Keratinocyte (primary cell): ENCODE measurements at regions not wholly inside any gene's neighbourhood (a gene's known extent, or its start where the extent isn't known, plus 50 kb on each side); places are given as distances from the start of the nearest gene placed in this dataset.

Source experiments
- DNase-seq: peaks from one replicate; pipeline ENCODE4 v3.0.0-alpha.2; 2011; ENCODE audit warnings: low read depth, missing footprints, low spot score
- FAIRE-seq: peaks from 2 replicates; lab custom pipeline; 2011; peaks lifted over from hg19 to GRCh38; lab: Jason Lieb, UNC
- H2AFZ ChIP-seq: 2 replicates; pipeline ENCODE4 v1.6.0; 2012; ENCODE audit warnings: low read length, control low read depth, inconsistent platforms; ENCODE audit not compliant: control insufficient read depth
- H3K27ac ChIP-seq: 2 replicates; pipeline ENCODE4 v1.5.1; 2011; ENCODE audit warnings: low read length; ENCODE audit not compliant: control insufficient read depth, insufficient read depth
- H3K27me3 ChIP-seq: 3 replicates; pipeline ENCODE4 v1.6.0; 2011; ENCODE audit warnings: low read length; ENCODE audit not compliant: control insufficient read depth, insufficient read depth; ENCODE audit errors: extremely low read depth
- H3K36me3 ChIP-seq, 2 experiments: 2 replicates in 1 of 2; 3 replicates in 1 of 2; pipeline ENCODE4 v1.5.1; 2011; ENCODE audit warnings: low read length in 2 of 2, mild to moderate bottlenecking in 1 of 2; ENCODE audit not compliant: control insufficient read depth in 2 of 2, insufficient read depth in 2 of 2; ENCODE audit errors: extremely low read depth in 1 of 2
- H3K4me1 ChIP-seq: 3 replicates; pipeline ENCODE4 v1.5.1; 2011; ENCODE audit warnings: low read length; ENCODE audit not compliant: control insufficient read depth, insufficient read depth; ENCODE audit errors: extremely low read depth
- H3K4me2 ChIP-seq: 3 replicates; pipeline ENCODE4 v1.6.0; 2011; ENCODE audit warnings: low read depth, low read length; ENCODE audit not compliant: control insufficient read depth, insufficient read depth; ENCODE audit errors: extremely low read depth
- H3K4me3 ChIP-seq, 3 experiments: fragments of 200-600 bp in 1 of 3; sonication (generic) in 1 of 3; 2 replicates in 2 of 3; 3 replicates in 1 of 3; pipeline ENCODE4 v1.5.1; 2011 to 2016; ENCODE audit warnings: low read length in 3 of 3, mild to moderate bottlenecking in 3 of 3, control low read depth in 2 of 3, inconsistent platforms in 1 of 3, low read depth in 1 of 3, mixed read lengths in 1 of 3, mixed run types in 1 of 3, moderate library complexity in 1 of 3; ENCODE audit not compliant: control insufficient read depth in 2 of 3, insufficient read depth in 2 of 3; ENCODE audit errors: extremely low read depth in 1 of 3
- H3K79me2 ChIP-seq: 2 replicates; pipeline ENCODE4 v1.6.0; 2012; ENCODE audit warnings: low read length; ENCODE audit not compliant: control insufficient read depth, insufficient read depth
- H3K9ac ChIP-seq: 3 replicates; pipeline ENCODE4 v1.6.0; 2011; ENCODE audit warnings: low read length; ENCODE audit not compliant: control insufficient read depth, insufficient read depth; ENCODE audit errors: extremely low read depth
- H3K9me1 ChIP-seq: 3 replicates; pipeline ENCODE4 v1.6.0; 2011; ENCODE audit warnings: low read length; ENCODE audit not compliant: control insufficient read depth, insufficient read depth; ENCODE audit errors: extremely low read depth
- H3K9me3 ChIP-seq: 2 replicates; pipeline ENCODE4 v1.5.1; 2012; ENCODE audit warnings: low read depth, low read length; ENCODE audit not compliant: control insufficient read depth
- H4K20me1 ChIP-seq: 3 replicates; pipeline ENCODE4 v1.6.0; 2011; ENCODE audit warnings: low read length; ENCODE audit not compliant: control insufficient read depth, insufficient read depth; ENCODE audit errors: extremely low read depth
- EZH2 ChIP-seq: IDR thresholded peaks from one replicate; pipeline ENCODE4 v1.6.1; 2012; ENCODE audit warnings: inconsistent platforms, mild to moderate bottlenecking, low read length, moderate library complexity
- dilution Hi-C: fragments of 300-500 bp; cut with MboI; formaldehyde crosslinking; loops from one replicate; pipeline ENCODE4 v1.7.0; 2020; ENCODE audit warnings: low sequenced_read_pairs; ENCODE audit not compliant: extremely low pct_ligation_motif_present
- TF ChIP-seq, protein P1 (sequence below), 3 experiments: IDR thresholded peaks in 1 of 3; conservative IDR thresholded peaks in 1 of 3; optimal IDR thresholded peaks in 1 of 3; 2 replicates in 2 of 3; 3 replicates in 1 of 3; pipeline versions ENCODE3 to v1.5.1; 2011; ENCODE audit warnings: low read length in 3 of 3, mild to moderate bottlenecking in 3 of 3, moderate library complexity in 2 of 3, control low read depth in 1 of 3, inconsistent platforms in 1 of 3; ENCODE audit not compliant: insufficient read depth in 2 of 3; ENCODE audit errors: extremely low read depth in 1 of 3

DNA sequence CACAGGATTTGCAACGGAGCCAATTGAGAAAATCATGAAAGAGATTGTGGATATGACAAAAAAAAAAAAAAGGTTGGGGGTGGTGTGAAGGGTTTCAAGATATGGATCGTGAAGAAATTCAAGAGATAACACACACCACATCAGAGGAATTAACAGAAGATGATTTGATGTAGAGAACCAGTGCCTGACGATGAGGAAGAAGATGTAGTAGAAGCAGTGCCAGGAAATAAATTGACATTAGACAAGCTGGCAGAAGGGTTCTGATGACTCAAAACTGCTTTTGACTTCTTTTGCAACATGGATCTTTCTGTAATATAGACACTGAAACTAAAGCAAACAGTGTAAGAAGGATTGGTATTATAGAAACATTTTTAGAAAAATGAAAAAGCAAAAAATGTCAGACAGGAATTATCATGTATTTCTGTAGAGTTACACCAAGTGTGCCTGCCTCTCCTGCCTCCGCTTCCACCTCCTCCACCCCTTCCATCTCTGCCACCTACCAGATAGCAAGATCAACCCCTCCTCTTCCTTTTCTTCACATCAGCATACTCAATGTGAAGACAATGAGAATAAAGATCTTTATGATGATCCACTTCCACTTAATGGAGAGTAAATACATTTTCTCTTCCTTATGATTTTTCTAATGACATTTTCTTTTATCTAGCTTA lies 127.5 kb upstream of the OTUD4 start:
- Histone ChIP-seq H3K9me1 (no peaks in the 10 kb centered on the region), H3K27me3 (no peaks in the 10 kb centered on the region), H4K20me1 (no peaks in the 10 kb centered on the region), H3K79me2 (no peaks in the 10 kb centered on the region), H3K4me1 (no peaks in the 10 kb centered on the region), H3K9me3 (no peaks in the 10 kb centered on the region), H3K36me3 (no peaks in the 10 kb centered on the region), H3K4me3 (no peak overlapping the region), H3K27ac (no peak overlapping the region), H3K4me2 (no peak overlapping the region), H3K9ac (no peak overlapping the region), H2AFZ (no peak overlapping the region)
- peak; percentile 57 for FAIRE-seq
- TF ChIP-seq EZH2 = no peak
- dilution Hi-C loops = no loop called here
- no peak for DNase-seq

DNA sequence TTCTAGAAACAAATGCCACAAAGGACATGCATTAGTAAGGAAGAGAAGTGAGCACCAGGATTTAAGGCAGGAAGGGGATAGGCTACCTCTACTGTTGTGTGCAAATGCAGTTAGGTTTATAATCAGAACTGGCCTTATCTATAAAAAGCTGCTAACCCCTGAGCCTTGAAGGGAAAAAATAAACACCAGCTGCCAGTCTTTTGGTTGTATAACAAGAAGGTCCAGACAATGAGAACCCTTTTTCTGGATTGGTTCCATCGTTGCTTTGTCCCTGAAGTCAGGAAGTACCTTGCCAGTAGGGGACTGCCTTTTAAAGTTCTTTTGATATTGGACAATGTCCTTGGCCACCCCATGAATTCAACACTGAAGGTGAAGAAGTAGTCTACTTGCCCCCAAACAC lies 126.7 kb upstream of the OTUD4 start:
- no peaks in the 10 kb centered on the region for H3K9me1 ChIP-seq
- no peak overlapping the region for H3K4me3 ChIP-seq
- TF ChIP-seq, protein P1, sequence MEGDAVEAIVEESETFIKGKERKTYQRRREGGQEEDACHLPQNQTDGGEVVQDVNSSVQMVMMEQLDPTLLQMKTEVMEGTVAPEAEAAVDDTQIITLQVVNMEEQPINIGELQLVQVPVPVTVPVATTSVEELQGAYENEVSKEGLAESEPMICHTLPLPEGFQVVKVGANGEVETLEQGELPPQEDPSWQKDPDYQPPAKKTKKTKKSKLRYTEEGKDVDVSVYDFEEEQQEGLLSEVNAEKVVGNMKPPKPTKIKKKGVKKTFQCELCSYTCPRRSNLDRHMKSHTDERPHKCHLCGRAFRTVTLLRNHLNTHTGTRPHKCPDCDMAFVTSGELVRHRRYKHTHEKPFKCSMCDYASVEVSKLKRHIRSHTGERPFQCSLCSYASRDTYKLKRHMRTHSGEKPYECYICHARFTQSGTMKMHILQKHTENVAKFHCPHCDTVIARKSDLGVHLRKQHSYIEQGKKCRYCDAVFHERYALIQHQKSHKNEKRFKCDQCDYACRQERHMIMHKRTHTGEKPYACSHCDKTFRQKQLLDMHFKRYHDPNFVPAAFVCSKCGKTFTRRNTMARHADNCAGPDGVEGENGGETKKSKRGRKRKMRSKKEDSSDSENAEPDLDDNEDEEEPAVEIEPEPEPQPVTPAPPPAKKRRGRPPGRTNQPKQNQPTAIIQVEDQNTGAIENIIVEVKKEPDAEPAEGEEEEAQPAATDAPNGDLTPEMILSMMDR (optimal IDR thresholded peaks at IDR 0.05 in 1 of 3, IDR thresholded peaks at IDR 0.05 in 1 of 3, conservative IDR thresholded peaks at IDR 0.05 in 1 of 3; ENCODE audit: extremely low read depth in 1 of 3, insufficient read depth in 2 of 3, low read length in 3 of 3) = no peak
- no peak for TF ChIP-seq EZH2
- dilution Hi-C loops = no loop called here
- no peak overlapping the region for H3K9ac ChIP-seq
- DNase-seq (no peak), FAIRE-seq (no peak)
- H3K9me3 ChIP-seq = no peaks in the 10 kb centered on the region
- no peak overlapping the region for H3K27ac ChIP-seq
- H3K4me2 ChIP-seq = no peak overlapping the region
- H3K4me1 ChIP-seq = peaks cover 7% of the 10 kb centered on the region
- H2AFZ ChIP-seq = no peak overlapping the region
- H3K27me3 ChIP-seq = no peaks in the 10 kb centered on the region
- H4K20me1 ChIP-seq = no peaks in the 10 kb centered on the region
- H3K36me3 ChIP-seq = no peaks in the 10 kb centered on the region
- no peaks in the 10 kb centered on the region for H3K79me2 ChIP-seq

DNA sequence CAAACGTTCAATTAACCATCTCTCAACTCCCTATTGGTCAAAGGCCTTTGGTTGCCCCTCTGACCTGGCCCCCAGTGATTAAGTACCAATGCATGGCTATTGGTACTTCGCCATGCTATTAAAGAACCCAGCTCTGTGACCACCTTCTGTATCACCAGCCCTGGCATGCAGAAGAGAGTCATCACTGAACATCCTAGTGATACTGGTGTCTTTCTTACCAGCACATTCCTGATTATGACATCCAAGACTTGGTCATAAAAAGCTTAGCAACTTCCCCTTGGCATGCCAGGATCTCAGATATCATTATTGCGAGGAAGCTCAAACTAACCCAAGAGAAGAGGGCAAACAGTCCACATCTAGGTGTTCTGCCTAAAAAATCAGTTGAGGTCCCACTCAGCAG lies 122.3 kb upstream of the OTUD4 start:
- Histone ChIP-seq H3K9me1 (no peaks in the 10 kb centered on the region), H3K4me2 (no peak overlapping the region), H3K4me3 (no peak overlapping the region), H3K79me2 (no peaks in the 10 kb centered on the region), H3K9ac (no peak overlapping the region), H3K9me3 (no peaks in the 10 kb centered on the region), H3K27ac (no peak overlapping the region), H4K20me1 (no peaks in the 10 kb centered on the region), H2AFZ (no peak overlapping the region), H3K36me3 (no peaks in the 10 kb centered on the region), H3K27me3 (no peaks in the 10 kb centered on the region), H3K4me1 (peaks cover 29% of the 10 kb centered on the region)
- peak; percentile 35 for DNase-seq
- no peak for FAIRE-seq
- TF ChIP-seq, protein P1 (optimal IDR thresholded peaks at IDR 0.05 in 1 of 3, IDR thresholded peaks at IDR 0.05 in 1 of 3, conservative IDR thresholded peaks at IDR 0.05 in 1 of 3; ENCODE audit: extremely low read depth in 1 of 3, insufficient read depth in 2 of 3, low read length in 3 of 3) = no peak
- TF ChIP-seq EZH2 = no peak
- dilution Hi-C loops = no loop called here
